ENCODE measurements at regions not wholly inside any gene's neighbourhood (a gene's known extent, or its start where the extent isn't known, plus 50 kb on each side); places are given as distances from the start of the nearest gene placed in this dataset.

DNA sequence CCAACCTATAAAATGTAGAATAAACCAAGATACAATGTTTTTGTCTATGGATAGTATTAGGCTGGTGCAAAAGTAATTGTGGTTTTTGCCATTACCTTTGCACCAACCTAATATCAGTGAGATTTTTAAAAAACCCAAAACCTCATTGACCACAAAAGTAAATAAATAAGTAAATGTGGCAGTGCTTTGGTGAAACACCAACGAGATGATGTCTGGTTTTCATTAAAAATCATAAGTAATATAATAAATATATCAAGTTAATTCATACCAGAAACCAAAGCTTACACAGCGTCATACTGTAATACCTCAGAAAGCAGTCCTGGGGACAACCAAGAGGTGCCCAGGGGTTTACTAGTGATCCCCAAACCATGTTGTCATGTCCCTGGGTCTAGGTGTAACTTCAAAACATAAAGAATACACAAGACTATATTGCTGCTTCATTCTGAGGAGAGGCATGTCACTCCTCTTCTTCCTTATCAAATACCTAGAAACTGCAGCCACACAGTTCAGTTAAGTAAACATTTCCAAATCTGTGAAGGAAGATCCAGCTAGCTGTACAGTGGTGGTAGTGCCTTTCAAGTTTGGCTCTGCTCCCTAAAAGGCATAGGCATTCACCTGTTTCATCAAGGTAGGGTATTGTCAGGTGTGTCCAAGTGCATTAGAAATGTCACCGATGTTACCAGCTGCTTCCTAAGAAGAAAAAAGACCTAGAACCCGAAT, 51.6 kb upstream of the ZC3H11B start:
- TF ChIP-seq, protein P1, sequence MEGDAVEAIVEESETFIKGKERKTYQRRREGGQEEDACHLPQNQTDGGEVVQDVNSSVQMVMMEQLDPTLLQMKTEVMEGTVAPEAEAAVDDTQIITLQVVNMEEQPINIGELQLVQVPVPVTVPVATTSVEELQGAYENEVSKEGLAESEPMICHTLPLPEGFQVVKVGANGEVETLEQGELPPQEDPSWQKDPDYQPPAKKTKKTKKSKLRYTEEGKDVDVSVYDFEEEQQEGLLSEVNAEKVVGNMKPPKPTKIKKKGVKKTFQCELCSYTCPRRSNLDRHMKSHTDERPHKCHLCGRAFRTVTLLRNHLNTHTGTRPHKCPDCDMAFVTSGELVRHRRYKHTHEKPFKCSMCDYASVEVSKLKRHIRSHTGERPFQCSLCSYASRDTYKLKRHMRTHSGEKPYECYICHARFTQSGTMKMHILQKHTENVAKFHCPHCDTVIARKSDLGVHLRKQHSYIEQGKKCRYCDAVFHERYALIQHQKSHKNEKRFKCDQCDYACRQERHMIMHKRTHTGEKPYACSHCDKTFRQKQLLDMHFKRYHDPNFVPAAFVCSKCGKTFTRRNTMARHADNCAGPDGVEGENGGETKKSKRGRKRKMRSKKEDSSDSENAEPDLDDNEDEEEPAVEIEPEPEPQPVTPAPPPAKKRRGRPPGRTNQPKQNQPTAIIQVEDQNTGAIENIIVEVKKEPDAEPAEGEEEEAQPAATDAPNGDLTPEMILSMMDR (IDR thresholded peaks at IDR 0.05; ENCODE audit: low read depth, low read length, missing input control): no peak
- TF ChIP-seq, protein P2, sequence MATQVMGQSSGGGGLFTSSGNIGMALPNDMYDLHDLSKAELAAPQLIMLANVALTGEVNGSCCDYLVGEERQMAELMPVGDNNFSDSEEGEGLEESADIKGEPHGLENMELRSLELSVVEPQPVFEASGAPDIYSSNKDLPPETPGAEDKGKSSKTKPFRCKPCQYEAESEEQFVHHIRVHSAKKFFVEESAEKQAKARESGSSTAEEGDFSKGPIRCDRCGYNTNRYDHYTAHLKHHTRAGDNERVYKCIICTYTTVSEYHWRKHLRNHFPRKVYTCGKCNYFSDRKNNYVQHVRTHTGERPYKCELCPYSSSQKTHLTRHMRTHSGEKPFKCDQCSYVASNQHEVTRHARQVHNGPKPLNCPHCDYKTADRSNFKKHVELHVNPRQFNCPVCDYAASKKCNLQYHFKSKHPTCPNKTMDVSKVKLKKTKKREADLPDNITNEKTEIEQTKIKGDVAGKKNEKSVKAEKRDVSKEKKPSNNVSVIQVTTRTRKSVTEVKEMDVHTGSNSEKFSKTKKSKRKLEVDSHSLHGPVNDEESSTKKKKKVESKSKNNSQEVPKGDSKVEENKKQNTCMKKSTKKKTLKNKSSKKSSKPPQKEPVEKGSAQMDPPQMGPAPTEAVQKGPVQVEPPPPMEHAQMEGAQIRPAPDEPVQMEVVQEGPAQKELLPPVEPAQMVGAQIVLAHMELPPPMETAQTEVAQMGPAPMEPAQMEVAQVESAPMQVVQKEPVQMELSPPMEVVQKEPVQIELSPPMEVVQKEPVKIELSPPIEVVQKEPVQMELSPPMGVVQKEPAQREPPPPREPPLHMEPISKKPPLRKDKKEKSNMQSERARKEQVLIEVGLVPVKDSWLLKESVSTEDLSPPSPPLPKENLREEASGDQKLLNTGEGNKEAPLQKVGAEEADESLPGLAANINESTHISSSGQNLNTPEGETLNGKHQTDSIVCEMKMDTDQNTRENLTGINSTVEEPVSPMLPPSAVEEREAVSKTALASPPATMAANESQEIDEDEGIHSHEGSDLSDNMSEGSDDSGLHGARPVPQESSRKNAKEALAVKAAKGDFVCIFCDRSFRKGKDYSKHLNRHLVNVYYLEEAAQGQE (IDR thresholded peaks at IDR 0.05): no peak
- no peak for TF ChIP-seq GABPA (IDR thresholded peaks at IDR 0.05 in 1 of 2, conservative IDR thresholded peaks at IDR 0.05 in 1 of 2)
- no peak for TF ChIP-seq TAF1 (conservative IDR thresholded peaks at IDR 0.05)
- no peak for TF ChIP-seq RAD21 (IDR thresholded peaks at IDR 0.05)
- no peak for TF ChIP-seq YY1 (IDR thresholded peaks at IDR 0.05)
